ENCODE measurements at regions not wholly inside any gene's neighbourhood (a gene's known extent, or its start where the extent isn't known, plus 50 kb on each side); places are given as distances from the start of the nearest gene placed in this dataset.

- Histone ChIP-seq H3K27me3 (ENCODE audit: insufficient read depth, low read length) (no peaks in the 10 kb centered on the region), H3K4me2 (ENCODE audit: low read length) (no peak overlapping the region), H3K36me3 (ENCODE audit: insufficient read depth, low read length) (no peaks in the 10 kb centered on the region), H3K4me1 (ENCODE audit: insufficient read depth, low read length, severe bottlenecking) (peaks cover 10% of the 10 kb centered on the region), H3K27ac (ENCODE audit: low read depth, low read length, poor library complexity, severe bottlenecking) (no peak overlapping the region), H3K9ac (ENCODE audit: low read length) (no peak overlapping the region), H3K9me2 (ENCODE audit: low read depth, low read length) (no peaks in the 10 kb centered on the region), H4K20me1 (ENCODE audit: insufficient read depth, low read length) (no peaks in the 10 kb centered on the region), H3K4me3 (ENCODE audit: low read depth, low read length, poor library complexity, severe bottlenecking) (no peak overlapping the region), H3K9me3 (ENCODE audit: low read length) (no peaks in the 10 kb centered on the region), H3K79me2 (ENCODE audit: insufficient read depth, low read length) (no peaks in the 10 kb centered on the region), H3F3A (ENCODE audit: insufficient read depth, low read length) (no peaks in the 10 kb centered on the region), H2AFZ (ENCODE audit: low read length) (no peak overlapping the region)
- TF ChIP-seq EZH2 (IDR thresholded peaks at IDR 0.05; ENCODE audit: borderline replicate concordance, low read length): no peak
- TF ChIP-seq CTCF (IDR thresholded peaks at IDR 0.05; ENCODE audit: low read length): no peak
Observed at GRCh38 chr4:1577822-1578217, 106.3 kb downstream of the FAM53A start.

- H2AFZ ChIP-seq (ENCODE audit: low read length): no peak overlapping the region
- H3K9me2 ChIP-seq (ENCODE audit: low read depth, low read length): no peaks in the 10 kb centered on the region
- no peaks in the 10 kb centered on the region for H3K36me3 ChIP-seq (ENCODE audit: insufficient read depth, low read length)
- TF ChIP-seq EZH2 (IDR thresholded peaks at IDR 0.05; ENCODE audit: borderline replicate concordance, low read length) (no peak), CTCF (IDR thresholded peaks at IDR 0.05; ENCODE audit: low read length) (no peak)
- no peak overlapping the region for H3K27ac ChIP-seq (ENCODE audit: low read depth, low read length, poor library complexity, severe bottlenecking)
- peaks cover 10% of the 10 kb centered on the region for H3K4me1 ChIP-seq (ENCODE audit: insufficient read depth, low read length, severe bottlenecking)
- no peaks in the 10 kb centered on the region for H3F3A ChIP-seq (ENCODE audit: insufficient read depth, low read length)
- no peaks in the 10 kb centered on the region for H3K9me3 ChIP-seq (ENCODE audit: low read length)
- H3K9ac ChIP-seq (ENCODE audit: low read length): no peak overlapping the region
- H4K20me1 ChIP-seq (ENCODE audit: insufficient read depth, low read length): no peaks in the 10 kb centered on the region
- H3K79me2 ChIP-seq (ENCODE audit: insufficient read depth, low read length): no peaks in the 10 kb centered on the region
- H3K27me3 ChIP-seq (ENCODE audit: insufficient read depth, low read length): no peaks in the 10 kb centered on the region
- no peak overlapping the region for H3K4me2 ChIP-seq (ENCODE audit: low read length)
- no peak overlapping the region for H3K4me3 ChIP-seq (ENCODE audit: low read depth, low read length, poor library complexity, severe bottlenecking)
Observed at GRCh38 chr4:1576961-1577821, 106.9 kb downstream of the FAM53A start.

- H3K9me3 ChIP-seq (ENCODE audit: low read length): no peaks in the 10 kb centered on the region
- no peaks in the 10 kb centered on the region for H3F3A ChIP-seq (ENCODE audit: insufficient read depth, low read length)
- no peak for TF ChIP-seq CTCF (IDR thresholded peaks at IDR 0.05; ENCODE audit: low read length)
- no peak for TF ChIP-seq EZH2 (IDR thresholded peaks at IDR 0.05; ENCODE audit: borderline replicate concordance, low read length)
- no peaks in the 10 kb centered on the region for H3K27me3 ChIP-seq (ENCODE audit: insufficient read depth, low read length)
- no peak overlapping the region for H2AFZ ChIP-seq (ENCODE audit: low read length)
- no peaks in the 10 kb centered on the region for H3K36me3 ChIP-seq (ENCODE audit: insufficient read depth, low read length)
- no peak overlapping the region for H3K27ac ChIP-seq (ENCODE audit: low read depth, low read length, poor library complexity, severe bottlenecking)
- H3K4me1 ChIP-seq (ENCODE audit: insufficient read depth, low read length, severe bottlenecking): peaks cover 10% of the 10 kb centered on the region
- H4K20me1 ChIP-seq (ENCODE audit: insufficient read depth, low read length): no peaks in the 10 kb centered on the region
- H3K9ac ChIP-seq (ENCODE audit: low read length): no peak overlapping the region
- no peak overlapping the region for H3K4me2 ChIP-seq (ENCODE audit: low read length)
- no peaks in the 10 kb centered on the region for H3K79me2 ChIP-seq (ENCODE audit: insufficient read depth, low read length)
- H3K4me3 ChIP-seq (ENCODE audit: low read depth, low read length, poor library complexity, severe bottlenecking): no peak overlapping the region
- no peaks in the 10 kb centered on the region for H3K9me2 ChIP-seq (ENCODE audit: low read depth, low read length)
Observed at GRCh38 chr4:1576304-1576960, 107.7 kb downstream of the FAM53A start.
